Naive thymus-derived CD8-positive, alpha-beta T cell (primary cell): ENCODE measurements at regions not wholly inside any gene's neighbourhood (a gene's known extent, or its start where the extent isn't known, plus 50 kb on each side); places are given as distances from the start of the nearest gene placed in this dataset.
"Not testable (repeated sequence)": the region's sequence is repeated elsewhere in the genome, so short reads cannot be mapped to it uniquely, and the experiment has no call there.

Experiments
- ATAC-seq, 2 donors: fragments of 150-1000 bp; cut with Tn5 transposase in 1 of 2; sonication (Bioruptor Pico), chemical (Tn5 transposase) in 1 of 2; 1 replicate in 1 of 2; 2 replicates in 1 of 2; pipeline ENCODE4 v1.10.0; 2021; ENCODE audit warnings: mild to moderate bottlenecking in 2 of 2, moderate library complexity in 2 of 2
- POLR2A ChIA-PET: fragments of 350-600 bp; sonication (Branson Sonifier 250); formaldehyde crosslinking; loops from one replicate; lab custom pipeline; 2021; ENCODE audit warnings: antibody characterized with exemption; lab: Charles Lee
- DNase-seq, 10 donors: peaks; one replicate each; pipeline versions ENCODE4 v3.0.0 to v3.0.0-alpha.2; 2020 to 2022
- H3K27ac Mint-ChIP-seq, 10 donors: one replicate each; pipeline ENCODE4 v1.8.0; 2020 to 2022; ENCODE audit warnings: mild to moderate bottlenecking in 10 of 10, mixed read lengths in 10 of 10, moderate library complexity in 4 of 10, inconsistent platforms in 1 of 10
- H3K27me3 Mint-ChIP-seq, 5 donors: one replicate each; pipeline ENCODE4 v1.8.0; 2021 to 2022; ENCODE audit warnings: mixed read lengths in 5 of 5
- H3K36me3 Mint-ChIP-seq, 3 donors: one replicate each; pipeline ENCODE4 v1.8.0; 2020 to 2022; ENCODE audit warnings: mixed read lengths in 3 of 3, mild to moderate bottlenecking in 2 of 3, inconsistent platforms in 1 of 3
- H3K4me1 Mint-ChIP-seq, 4 donors: one replicate each; pipeline ENCODE4 v1.8.0; 2021 to 2022; ENCODE audit warnings: mixed read lengths in 4 of 4
- H3K4me3 Mint-ChIP-seq, 10 donors: one replicate each; pipeline ENCODE4 v1.8.0; 2020 to 2022; ENCODE audit warnings: mild to moderate bottlenecking in 10 of 10, mixed read lengths in 10 of 10, moderate library complexity in 6 of 10, inconsistent platforms in 1 of 10
- H3K9me3 Mint-ChIP-seq, 9 donors: one replicate each; pipeline ENCODE4 v1.8.0; 2020 to 2022; ENCODE audit warnings: mixed read lengths in 9 of 9, mild to moderate bottlenecking in 3 of 9, inconsistent platforms in 1 of 9, moderate library complexity in 1 of 9

DNA sequence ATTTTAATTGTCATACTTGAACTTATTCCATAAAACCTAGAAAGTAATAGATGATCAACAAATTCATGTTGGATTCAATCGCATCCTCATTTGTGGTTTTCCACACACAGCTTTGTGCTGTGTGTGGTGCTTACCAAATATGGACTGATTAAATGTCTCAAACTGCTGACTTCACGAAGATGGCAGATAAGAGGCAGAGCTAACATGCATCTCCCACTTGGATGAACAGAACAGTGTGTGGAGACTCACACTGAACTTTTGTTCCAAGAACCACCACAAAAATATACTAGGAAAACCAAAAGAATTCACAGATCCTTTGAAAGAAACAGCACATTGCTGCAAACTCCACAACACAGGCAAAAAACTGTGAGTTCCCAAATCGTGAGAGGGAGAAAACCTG, 603.7 kb downstream of the TENT5A start:
- no peaks in the 10 kb centered on the region for H3K27me3 Mint-ChIP-seq
- no peak overlapping the region for H3K27ac Mint-ChIP-seq
- H3K4me1 Mint-ChIP-seq, result no peaks in the 10 kb centered on the region
- H3K9me3 Mint-ChIP-seq, result peaks cover 2 to 29% (median 19%) of the 10 kb centered on the region in 9 donors
- H3K4me3 Mint-ChIP-seq, result no peak overlapping the region
- POLR2A ChIA-PET, result no interaction called here
- ATAC-seq (no peak), DNase-seq (no peak)
- H3K36me3 Mint-ChIP-seq, result peaks cover 0 to 18% (median 0%) of the 10 kb centered on the region in 3 donors

DNA sequence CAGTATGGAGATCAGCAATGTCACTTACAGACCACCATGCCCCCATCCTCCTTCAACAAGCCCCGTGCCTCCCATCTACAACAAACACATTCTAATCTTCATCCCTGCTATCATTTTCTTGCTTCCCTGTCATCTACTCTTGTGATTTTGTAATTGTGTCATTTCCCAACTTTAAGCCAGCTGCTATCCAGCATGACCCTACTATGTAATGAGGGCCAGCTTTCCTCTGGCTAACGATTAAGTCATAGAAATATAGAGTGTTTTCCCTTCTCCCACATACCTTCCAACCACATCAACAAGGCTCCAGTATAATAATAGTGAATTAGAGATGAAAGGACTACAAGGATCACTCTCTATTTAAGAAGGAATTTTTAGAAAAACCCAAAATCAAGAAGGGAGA, 607.0 kb downstream of the TENT5A start:
- H3K27ac Mint-ChIP-seq, result no peak overlapping the region
- DNase-seq (no peak), ATAC-seq (no peak)
- POLR2A ChIA-PET, result no interaction called here
- no peaks in the 10 kb centered on the region for H3K36me3 Mint-ChIP-seq
- no peaks in the 10 kb centered on the region for H3K27me3 Mint-ChIP-seq
- no peaks in the 10 kb centered on the region for H3K4me1 Mint-ChIP-seq
- H3K9me3 Mint-ChIP-seq, result peaks cover 0 to 15% (median under 1%) of the 10 kb centered on the region in 9 donors
- no peak overlapping the region for H3K4me3 Mint-ChIP-seq

DNA sequence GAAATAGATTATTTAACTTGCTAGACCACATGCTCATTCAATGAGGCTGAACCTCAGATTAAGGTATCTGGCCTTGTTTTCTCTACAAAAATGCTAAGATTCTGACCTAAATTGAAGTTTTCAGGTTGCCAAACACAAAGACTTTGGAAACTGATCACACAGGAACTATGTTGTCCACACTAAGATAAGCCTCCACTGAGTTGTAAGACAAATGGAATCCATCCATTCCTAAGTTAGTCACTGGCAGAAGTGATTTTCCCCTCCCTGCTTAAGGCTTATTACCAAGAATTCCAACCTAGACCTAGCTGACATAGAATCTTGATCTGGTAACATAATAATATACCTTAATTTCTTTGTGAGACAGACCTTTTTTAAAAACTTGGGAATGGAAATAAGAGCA, 608.1 kb downstream of the TENT5A start:
- POLR2A ChIA-PET, result no interaction called here
- H3K27ac Mint-ChIP-seq, result no peak overlapping the region
- peaks cover 0 to 15% (median 2%) of the 10 kb centered on the region in 9 donors for H3K9me3 Mint-ChIP-seq
- H3K27me3 Mint-ChIP-seq, result no peaks in the 10 kb centered on the region
- no peak for ATAC-seq
- H3K4me3 Mint-ChIP-seq, result no peak overlapping the region
- H3K36me3 Mint-ChIP-seq, result no peaks in the 10 kb centered on the region
- H3K4me1 Mint-ChIP-seq, result no peaks in the 10 kb centered on the region
- DNase-seq, result no peak

DNA sequence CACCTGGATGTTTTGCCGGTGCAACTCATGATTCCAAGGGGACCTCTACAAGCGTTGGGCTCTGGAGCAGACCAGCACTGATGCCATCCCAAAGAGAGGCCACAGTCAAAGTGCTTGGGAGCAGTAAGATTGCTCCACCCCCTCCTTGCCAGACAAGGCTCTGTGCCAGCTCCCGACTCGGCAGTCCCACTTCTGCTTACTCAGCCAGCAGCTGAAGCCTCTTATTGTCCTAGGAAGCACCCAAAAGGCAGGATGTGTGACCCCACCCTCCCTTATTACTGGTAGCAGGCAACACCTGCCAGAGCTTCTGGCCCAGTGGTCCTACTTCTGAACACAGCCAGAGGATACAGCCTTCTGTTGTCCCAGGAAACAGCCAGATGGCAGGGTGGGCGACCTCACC, 614.2 kb downstream of the TENT5A start:
- no peaks in the 10 kb centered on the region for H3K27me3 Mint-ChIP-seq
- no peaks in the 10 kb centered on the region for H3K4me1 Mint-ChIP-seq
- H3K27ac Mint-ChIP-seq, result no peak overlapping the region
- H3K9me3 Mint-ChIP-seq, result peaks cover 0 to 21% (median 6%) of the 10 kb centered on the region in 9 donors
- DNase-seq (no peak), ATAC-seq (no peak)
- POLR2A ChIA-PET, result no interaction called here
- H3K36me3 Mint-ChIP-seq, result no peaks in the 10 kb centered on the region
- H3K4me3 Mint-ChIP-seq, result no peak overlapping the region

DNA sequence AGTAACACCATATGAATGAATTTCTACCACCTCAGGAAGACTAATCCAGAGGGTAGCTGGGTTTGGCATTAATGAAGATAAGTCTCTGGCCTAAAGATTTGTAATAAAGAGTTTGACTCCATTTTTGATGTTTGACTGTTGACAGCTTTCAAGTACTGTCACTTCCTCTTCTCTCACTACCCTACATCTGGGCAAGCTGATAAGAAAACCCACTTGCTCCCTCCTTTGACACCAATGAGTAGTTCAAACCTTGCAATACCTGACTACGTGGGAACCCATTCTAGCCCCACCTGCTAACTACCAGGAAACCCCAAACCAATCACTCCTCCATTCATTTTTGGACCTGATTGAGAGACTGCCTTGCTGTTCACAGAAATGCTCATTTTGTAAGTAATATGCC, 621.5 kb downstream of the TENT5A start:
- Mint-ChIP-seq H3K27ac (no peak overlapping the region), H3K4me3 (no peak overlapping the region), H3K36me3 (no peaks in the 10 kb centered on the region), H3K27me3 (no peaks in the 10 kb centered on the region), H3K4me1 (no peaks in the 10 kb centered on the region), H3K9me3 (peaks cover 0 to 6% (median 0%) of the 10 kb centered on the region in 9 donors)
- POLR2A ChIA-PET, result no interaction called here
- ATAC-seq (no peak), DNase-seq (no peak)

DNA sequence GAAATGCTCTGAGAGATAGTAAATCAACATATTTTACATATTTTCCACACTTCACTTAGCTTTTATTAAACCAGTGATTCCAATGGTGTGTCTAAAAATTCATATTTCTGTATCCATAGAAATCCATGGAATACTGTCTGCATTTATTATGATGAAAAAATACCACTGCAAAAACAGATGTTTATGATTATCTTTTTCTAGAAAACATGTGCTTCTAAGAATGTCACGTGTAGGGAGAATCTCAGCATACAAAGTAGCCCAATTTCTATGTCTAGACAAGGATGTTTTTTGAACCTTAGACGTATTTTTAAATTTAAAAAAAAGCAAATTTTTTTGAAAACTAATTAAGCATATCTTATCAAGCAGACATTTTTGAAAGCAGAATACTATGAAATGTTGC, 622.4 kb downstream of the TENT5A start:
- no peak for DNase-seq
- Mint-ChIP-seq H3K4me1 (no peaks in the 10 kb centered on the region), H3K36me3 (no peaks in the 10 kb centered on the region), H3K9me3 (peaks cover 0 to 8% (median 0%) of the 10 kb centered on the region in 9 donors), H3K27me3 (no peaks in the 10 kb centered on the region), H3K27ac (no peak overlapping the region), H3K4me3 (no peak overlapping the region)
- no peak for ATAC-seq
- POLR2A ChIA-PET, result no interaction called here

DNA sequence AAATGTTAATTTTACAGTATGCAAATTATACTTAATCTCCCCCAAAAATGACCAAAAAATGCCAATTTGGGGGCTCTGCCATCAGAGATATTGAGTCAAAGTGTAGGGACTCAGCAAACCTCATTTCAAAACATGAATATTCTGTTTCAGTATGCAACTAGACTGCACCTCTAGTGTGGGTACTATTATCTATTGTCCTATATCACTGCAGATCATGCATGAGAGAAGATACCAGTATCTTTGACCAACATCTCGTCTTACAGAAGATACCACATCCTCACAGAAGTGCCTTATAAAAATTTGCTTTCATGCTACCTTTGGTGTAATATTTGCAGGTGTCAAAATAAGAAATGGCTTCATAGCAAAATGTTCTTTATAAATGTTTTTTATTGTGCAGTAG, 623.8 kb downstream of the TENT5A start:
- no peaks in the 10 kb centered on the region for H3K36me3 Mint-ChIP-seq
- POLR2A ChIA-PET, result no interaction called here
- no peak overlapping the region for H3K27ac Mint-ChIP-seq
- peaks cover 0 to 8% (median 0%) of the 10 kb centered on the region in 9 donors for H3K9me3 Mint-ChIP-seq
- DNase-seq (no peak), ATAC-seq (no peak)
- H3K4me1 Mint-ChIP-seq, result no peaks in the 10 kb centered on the region
- H3K27me3 Mint-ChIP-seq, result no peaks in the 10 kb centered on the region
- no peak overlapping the region for H3K4me3 Mint-ChIP-seq

DNA sequence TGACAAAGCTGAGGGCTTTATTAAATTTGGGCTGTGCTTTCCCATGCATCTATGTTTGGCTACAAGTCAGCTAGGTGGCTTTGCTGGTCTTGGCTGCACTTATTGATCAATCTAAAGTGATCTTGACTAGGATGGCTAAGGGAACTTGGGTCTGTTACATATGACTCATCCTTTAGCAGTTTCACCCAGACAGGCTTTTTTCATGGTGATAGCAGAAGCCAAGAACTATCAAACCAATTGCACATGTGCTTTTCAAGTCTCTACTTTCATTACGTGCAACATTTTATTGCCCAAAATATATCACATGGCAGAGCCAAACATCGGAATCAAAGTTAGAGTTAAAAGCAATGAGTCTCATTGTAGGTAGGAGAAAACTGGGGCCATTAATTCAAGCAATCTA, 626.3 kb downstream of the TENT5A start:
- no peaks in the 10 kb centered on the region for H3K27me3 Mint-ChIP-seq
- H3K4me1 Mint-ChIP-seq, result no peaks in the 10 kb centered on the region
- no peak for ATAC-seq
- POLR2A ChIA-PET, result no interaction called here
- H3K4me3 Mint-ChIP-seq, result no peak overlapping the region
- no peak overlapping the region for H3K27ac Mint-ChIP-seq
- no peaks in the 10 kb centered on the region for H3K36me3 Mint-ChIP-seq
- no peak for DNase-seq
- H3K9me3 Mint-ChIP-seq, result peaks cover 0 to 8% (median 3%) of the 10 kb centered on the region in 9 donors

DNA sequence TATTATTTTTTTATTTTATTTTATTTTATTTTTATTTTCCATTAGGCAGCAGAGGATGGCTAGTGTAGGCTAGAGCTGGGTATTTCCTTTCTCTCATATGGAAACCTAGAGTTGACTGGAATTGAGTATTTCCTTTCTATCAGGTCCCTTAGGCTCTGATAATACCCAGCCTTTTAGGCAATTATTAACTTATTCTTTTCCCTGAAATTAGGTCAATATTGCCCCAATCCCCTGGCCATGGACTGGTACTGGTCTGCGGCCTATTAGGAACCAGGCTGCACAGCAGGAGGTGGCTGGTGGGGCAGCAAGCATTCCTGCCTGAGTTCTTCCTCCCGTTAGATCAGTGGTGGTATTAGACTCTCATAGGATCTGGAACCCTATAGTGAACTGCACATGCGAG, 632.2 kb downstream of the TENT5A start:
- Mint-ChIP-seq H3K36me3 (no peaks in the 10 kb centered on the region), H3K27ac (no peak overlapping the region), H3K4me3 (no peak overlapping the region), H3K9me3 (peaks cover 0 to 19% (median 10%) of the 10 kb centered on the region in 9 donors), H3K4me1 (no peaks in the 10 kb centered on the region), H3K27me3 (no peaks in the 10 kb centered on the region)
- ATAC-seq (no peak), DNase-seq (no peak)
- POLR2A ChIA-PET, result no interaction called here

DNA sequence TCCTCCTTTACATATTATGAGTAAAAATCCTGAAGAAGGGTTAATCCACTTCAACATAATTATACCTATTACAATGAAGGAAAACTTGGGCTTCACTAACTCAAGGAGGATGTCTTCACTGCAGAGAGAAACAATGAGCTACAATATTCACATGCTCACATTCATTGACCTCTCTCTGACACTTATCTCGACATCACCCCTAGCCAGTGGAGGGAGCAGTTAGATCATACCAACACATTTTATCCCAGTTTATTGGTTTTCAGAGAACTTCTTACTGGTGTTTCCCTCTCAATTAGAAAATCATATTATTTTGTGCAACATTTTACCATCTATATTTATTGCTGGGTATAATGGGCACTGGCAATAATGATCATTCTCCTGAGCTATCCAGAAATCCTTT, 646.5 kb downstream of the TENT5A start:
- no peak for DNase-seq
- peaks cover 3 to 21% (median 5%) of the 10 kb centered on the region in 9 donors for H3K9me3 Mint-ChIP-seq
- no peaks in the 10 kb centered on the region for H3K27me3 Mint-ChIP-seq
- no peak overlapping the region for H3K27ac Mint-ChIP-seq
- POLR2A ChIA-PET, result no interaction called here
- no peak overlapping the region for H3K4me3 Mint-ChIP-seq
- no peaks in the 10 kb centered on the region for H3K4me1 Mint-ChIP-seq
- no peaks in the 10 kb centered on the region for H3K36me3 Mint-ChIP-seq
- no peak for ATAC-seq

DNA sequence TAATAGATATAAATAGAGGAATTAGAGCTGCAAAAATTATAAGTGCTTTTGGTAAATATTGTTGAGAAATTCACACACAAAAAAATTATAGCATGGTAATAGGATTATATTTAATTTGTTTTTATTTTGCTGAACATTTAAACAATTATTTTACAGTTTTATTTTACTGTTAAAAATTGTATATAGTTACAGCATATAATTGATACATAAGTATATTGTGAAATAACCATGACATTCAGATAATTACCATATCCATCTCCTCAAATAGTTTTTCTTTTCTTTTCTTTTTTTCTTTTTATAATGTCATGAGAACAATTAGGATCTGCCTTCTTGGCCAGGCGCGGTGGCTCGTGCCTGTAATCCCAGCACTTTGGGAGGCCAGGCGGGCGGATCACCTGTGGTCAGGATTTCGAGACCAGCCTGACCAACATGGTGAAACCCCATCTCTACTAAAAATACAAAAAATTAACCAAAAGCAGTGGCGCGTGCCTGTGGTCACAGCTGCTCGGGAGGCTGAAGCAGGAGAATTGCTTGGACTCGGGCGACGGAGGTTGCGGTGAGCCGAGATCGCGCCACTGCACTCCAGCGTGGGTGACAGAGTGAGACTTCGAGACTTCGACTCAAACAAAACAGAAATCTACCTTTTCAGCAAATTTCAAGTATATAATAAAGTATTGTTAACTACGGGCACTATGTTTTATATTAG, 654.2 kb downstream of the TENT5A start:
- POLR2A ChIA-PET, result no interaction called here
- Mint-ChIP-seq H3K27ac (no peak overlapping the region), H3K4me1 (no peaks in the 10 kb centered on the region), H3K9me3 (peaks cover 0 to 24% (median 3%) of the 10 kb centered on the region in 9 donors), H3K27me3 (no peaks in the 10 kb centered on the region), H3K36me3 (no peaks in the 10 kb centered on the region), H3K4me3 (no peak overlapping the region)
- ATAC-seq (no peak), DNase-seq (no peak)

DNA sequence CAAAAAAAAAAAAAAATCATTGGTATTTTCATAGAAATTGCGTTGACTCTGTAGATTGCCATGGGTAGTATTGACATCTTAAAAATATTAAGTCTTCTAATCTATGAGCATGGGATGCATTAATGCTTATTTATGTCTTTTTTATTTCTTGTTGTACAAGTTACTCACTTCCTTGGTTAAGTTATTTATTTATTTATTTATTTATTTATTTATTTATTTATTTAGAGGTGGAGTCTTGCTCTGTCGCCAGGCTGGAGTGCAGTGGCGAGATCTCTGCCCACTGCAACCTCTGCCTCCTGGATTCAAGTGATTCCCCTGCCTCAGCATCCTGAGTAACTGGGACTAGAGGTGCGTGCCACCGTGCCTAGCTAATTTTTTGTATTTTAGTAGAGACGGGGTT, 656.0 kb downstream of the TENT5A start:
- H3K4me3 Mint-ChIP-seq, ATAC-seq, POLR2A ChIA-PET, H3K36me3 Mint-ChIP-seq, H3K27me3 Mint-ChIP-seq, DNase-seq, H3K27ac Mint-ChIP-seq, H3K4me1 Mint-ChIP-seq: not testable (repeated sequence)
- H3K9me3 Mint-ChIP-seq, result peaks cover 0 to 22% (median 0%) of the 10 kb centered on the region in 9 donors

DNA sequence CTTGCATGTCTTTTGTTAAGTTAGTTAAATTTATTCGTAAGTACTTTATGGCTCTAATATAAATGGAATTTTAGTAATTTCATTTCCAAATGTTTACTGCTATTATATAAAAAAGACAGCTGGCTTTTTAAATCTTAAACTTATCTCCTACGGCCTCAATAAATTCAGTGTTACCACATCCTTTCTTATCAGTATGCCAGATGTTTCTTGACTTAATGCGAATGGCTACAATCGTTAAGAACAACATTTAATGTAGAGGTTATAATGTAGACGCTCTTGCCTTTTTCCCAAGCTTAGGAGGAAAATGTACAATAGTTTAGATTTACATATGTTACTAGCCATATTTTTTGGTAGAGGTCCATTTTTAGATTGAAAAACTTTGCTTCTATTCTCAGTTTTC, 659.4 kb downstream of the TENT5A start:
- peaks cover 0 to 15% (median 0%) of the 10 kb centered on the region in 9 donors for H3K9me3 Mint-ChIP-seq
- H3K36me3 Mint-ChIP-seq, result no peaks in the 10 kb centered on the region
- no peaks in the 10 kb centered on the region for H3K27me3 Mint-ChIP-seq
- H3K4me3 Mint-ChIP-seq, result no peak overlapping the region
- DNase-seq, result no peak
- ATAC-seq, result no peak
- POLR2A ChIA-PET, result no interaction called here
- no peaks in the 10 kb centered on the region for H3K4me1 Mint-ChIP-seq
- no peak overlapping the region for H3K27ac Mint-ChIP-seq

DNA sequence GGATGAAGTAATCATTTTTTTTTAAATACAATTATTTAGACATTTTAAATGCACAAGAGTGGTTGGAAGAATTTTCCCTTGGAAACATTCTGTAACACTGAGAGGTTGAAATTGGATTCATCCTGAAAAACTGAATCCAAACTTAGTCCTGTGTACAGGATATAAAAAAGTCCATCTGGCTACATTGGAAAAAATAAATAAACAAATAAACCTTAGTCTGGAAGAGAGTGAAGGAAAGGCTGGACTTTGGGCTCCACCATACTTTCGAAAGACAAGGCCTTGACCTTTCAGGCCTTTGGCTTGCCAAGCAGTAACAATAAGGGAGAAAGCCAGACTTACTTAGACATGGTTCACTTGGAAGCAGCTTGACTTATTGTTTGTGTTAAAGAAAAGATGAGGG, 664.3 kb downstream of the TENT5A start:
- H3K27ac Mint-ChIP-seq, result no peak overlapping the region
- peaks cover 0 to 10% (median 0%) of the 10 kb centered on the region in 9 donors for H3K9me3 Mint-ChIP-seq
- no peak for ATAC-seq
- DNase-seq, result no peak
- H3K4me3 Mint-ChIP-seq, result no peak overlapping the region
- no peaks in the 10 kb centered on the region for H3K27me3 Mint-ChIP-seq
- POLR2A ChIA-PET, result no interaction called here
- H3K4me1 Mint-ChIP-seq, result no peaks in the 10 kb centered on the region
- H3K36me3 Mint-ChIP-seq, result no peaks in the 10 kb centered on the region
